ENCODE measurements at regions not wholly inside any gene's neighbourhood (a gene's known extent, or its start where the extent isn't known, plus 50 kb on each side); places are given as distances from the start of the nearest gene placed in this dataset.

- DNase-seq (no peak), ATAC-seq (ENCODE audit: insufficient read depth, low read depth) (no peak)
- Histone ChIP-seq H3K4me1 (ENCODE audit: insufficient read depth, low read length) (no peaks in the 10 kb centered on the region), H3K9me3 (ENCODE audit: insufficient read depth, low read length, severe bottlenecking) (no peaks in the 10 kb centered on the region), H3K79me2 (ENCODE audit: insufficient read depth, low read length) (no peaks in the 10 kb centered on the region), H3K27ac (ENCODE audit: low read length) (no peak overlapping the region), H3K27me3 (ENCODE audit: insufficient read depth, low read length, poor library complexity) (no peaks in the 10 kb centered on the region), H3K4me2 (ENCODE audit: insufficient read depth, low read length) (no peak overlapping the region), H3K4me3 (ENCODE audit: low read depth in 1 of 2, low read length in 2 of 2) (no peak overlapping the region), H3K36me3 (ENCODE audit: insufficient read depth, low read length) (no peaks in the 10 kb centered on the region), H2AFZ (ENCODE audit: low read depth, low read length) (no peak overlapping the region), H4K20me1 (ENCODE audit: insufficient read depth, low read length) (no peaks in the 10 kb centered on the region), H3K9ac (ENCODE audit: low read depth, low read length) (no peak overlapping the region)
- no peak for TF ChIP-seq EZH2 (IDR thresholded peaks at IDR 0.05; ENCODE audit: borderline replicate concordance, low read depth, low read length, severe bottlenecking)
- no peak for TF ChIP-seq CTCF (IDR thresholded peaks at IDR 0.05; ENCODE audit: borderline replicate concordance, extremely low read depth, low read length, poor library complexity, severe bottlenecking)
Observed at GRCh38 chr3:117798221-117798620, 1088.6 kb downstream of the TUSC7 start.

GRCh38 chr3:117798687-117799386 lies 1089.3 kb downstream of the TUSC7 start:
- ATAC-seq (ENCODE audit: insufficient read depth, low read depth) (no peak), DNase-seq (no peak)
- H2AFZ ChIP-seq (ENCODE audit: low read depth, low read length), result no peak overlapping the region
- no peaks in the 10 kb centered on the region for H3K9me3 ChIP-seq (ENCODE audit: insufficient read depth, low read length, severe bottlenecking)
- no peaks in the 10 kb centered on the region for H3K4me1 ChIP-seq (ENCODE audit: insufficient read depth, low read length)
- no peak overlapping the region for H3K9ac ChIP-seq (ENCODE audit: low read depth, low read length)
- H3K27ac ChIP-seq (ENCODE audit: low read length), result no peak overlapping the region
- TF ChIP-seq CTCF (IDR thresholded peaks at IDR 0.05; ENCODE audit: borderline replicate concordance, extremely low read depth, low read length, poor library complexity, severe bottlenecking) (no peak), EZH2 (IDR thresholded peaks at IDR 0.05; ENCODE audit: borderline replicate concordance, low read depth, low read length, severe bottlenecking) (no peak)
- H3K79me2 ChIP-seq (ENCODE audit: insufficient read depth, low read length), result no peaks in the 10 kb centered on the region
- H4K20me1 ChIP-seq (ENCODE audit: insufficient read depth, low read length), result no peaks in the 10 kb centered on the region
- no peaks in the 10 kb centered on the region for H3K36me3 ChIP-seq (ENCODE audit: insufficient read depth, low read length)
- H3K4me2 ChIP-seq (ENCODE audit: insufficient read depth, low read length), result no peak overlapping the region
- no peak overlapping the region for H3K4me3 ChIP-seq (ENCODE audit: low read depth in 1 of 2, low read length in 2 of 2)
- H3K27me3 ChIP-seq (ENCODE audit: insufficient read depth, low read length, poor library complexity), result no peaks in the 10 kb centered on the region

GRCh38 chr3:117799387-117799735 lies 1089.8 kb downstream of the TUSC7 start:
- ATAC-seq (ENCODE audit: insufficient read depth, low read depth), result no peak
- no peak for TF ChIP-seq EZH2 (IDR thresholded peaks at IDR 0.05; ENCODE audit: borderline replicate concordance, low read depth, low read length, severe bottlenecking)
- no peak for TF ChIP-seq CTCF (IDR thresholded peaks at IDR 0.05; ENCODE audit: borderline replicate concordance, extremely low read depth, low read length, poor library complexity, severe bottlenecking)
- Histone ChIP-seq H3K27ac (ENCODE audit: low read length) (no peak overlapping the region), H3K4me3 (ENCODE audit: low read depth in 1 of 2, low read length in 2 of 2) (no peak overlapping the region), H3K27me3 (ENCODE audit: insufficient read depth, low read length, poor library complexity) (no peaks in the 10 kb centered on the region), H2AFZ (ENCODE audit: low read depth, low read length) (no peak overlapping the region), H3K79me2 (ENCODE audit: insufficient read depth, low read length) (no peaks in the 10 kb centered on the region), H3K4me2 (ENCODE audit: insufficient read depth, low read length) (no peak overlapping the region), H3K9me3 (ENCODE audit: insufficient read depth, low read length, severe bottlenecking) (no peaks in the 10 kb centered on the region), H3K4me1 (ENCODE audit: insufficient read depth, low read length) (no peaks in the 10 kb centered on the region), H3K36me3 (ENCODE audit: insufficient read depth, low read length) (no peaks in the 10 kb centered on the region), H4K20me1 (ENCODE audit: insufficient read depth, low read length) (no peaks in the 10 kb centered on the region), H3K9ac (ENCODE audit: low read depth, low read length) (no peak overlapping the region)
- no peak for DNase-seq

- Histone ChIP-seq H3K79me2 (ENCODE audit: insufficient read depth, low read length) (no peaks in the 10 kb centered on the region), H3K9ac (ENCODE audit: low read depth, low read length) (no peak overlapping the region), H3K4me3 (ENCODE audit: low read depth in 1 of 2, low read length in 2 of 2) (no peak overlapping the region), H3K27ac (ENCODE audit: low read length) (no peak overlapping the region), H3K9me3 (ENCODE audit: insufficient read depth, low read length, severe bottlenecking) (no peaks in the 10 kb centered on the region), H3K27me3 (ENCODE audit: insufficient read depth, low read length, poor library complexity) (no peaks in the 10 kb centered on the region), H4K20me1 (ENCODE audit: insufficient read depth, low read length) (no peaks in the 10 kb centered on the region), H2AFZ (ENCODE audit: low read depth, low read length) (no peak overlapping the region), H3K4me2 (ENCODE audit: insufficient read depth, low read length) (no peak overlapping the region), H3K4me1 (ENCODE audit: insufficient read depth, low read length) (no peaks in the 10 kb centered on the region), H3K36me3 (ENCODE audit: insufficient read depth, low read length) (no peaks in the 10 kb centered on the region)
- no peak for TF ChIP-seq EZH2 (IDR thresholded peaks at IDR 0.05; ENCODE audit: borderline replicate concordance, low read depth, low read length, severe bottlenecking)
- TF ChIP-seq CTCF (IDR thresholded peaks at IDR 0.05; ENCODE audit: borderline replicate concordance, extremely low read depth, low read length, poor library complexity, severe bottlenecking), result no peak
- ATAC-seq (ENCODE audit: insufficient read depth, low read depth), result no peak
- DNase-seq, result no peak
Observed at GRCh38 chr3:117801912-117802239, 1092.3 kb downstream of the TUSC7 start.
